ENCODE measurements at regions not wholly inside any gene's neighbourhood (a gene's known extent, or its start where the extent isn't known, plus 50 kb on each side); places are given as distances from the start of the nearest gene placed in this dataset.

DNA sequence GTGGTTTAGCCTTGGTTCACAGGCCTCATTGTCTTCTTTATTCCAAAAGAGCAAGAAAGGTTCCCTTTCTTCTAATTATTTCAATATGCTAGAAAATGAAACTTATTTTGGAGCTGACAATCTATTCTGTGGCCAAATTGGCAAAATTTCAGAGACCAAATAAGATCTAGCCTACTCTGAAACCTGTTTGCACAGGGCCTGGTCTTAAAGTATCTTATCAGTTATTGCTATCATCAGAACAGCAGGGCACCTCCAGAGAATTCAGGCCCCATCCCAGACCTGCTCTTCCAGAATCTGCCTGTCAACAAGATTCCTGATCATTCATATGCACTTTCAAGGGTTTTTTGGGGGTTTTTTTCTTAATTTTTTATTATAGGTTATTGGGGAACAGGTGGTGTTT, 198.7 kb downstream of the ANAPC1 start:
- H3K27me3 ChIP-seq (ENCODE audit: control insufficient read depth, insufficient read depth, low read length): no peaks in the 10 kb centered on the region
- H3K27ac ChIP-seq (ENCODE audit: low read depth in 2 of 2, low read length in 2 of 2): no peak overlapping the region

DNA sequence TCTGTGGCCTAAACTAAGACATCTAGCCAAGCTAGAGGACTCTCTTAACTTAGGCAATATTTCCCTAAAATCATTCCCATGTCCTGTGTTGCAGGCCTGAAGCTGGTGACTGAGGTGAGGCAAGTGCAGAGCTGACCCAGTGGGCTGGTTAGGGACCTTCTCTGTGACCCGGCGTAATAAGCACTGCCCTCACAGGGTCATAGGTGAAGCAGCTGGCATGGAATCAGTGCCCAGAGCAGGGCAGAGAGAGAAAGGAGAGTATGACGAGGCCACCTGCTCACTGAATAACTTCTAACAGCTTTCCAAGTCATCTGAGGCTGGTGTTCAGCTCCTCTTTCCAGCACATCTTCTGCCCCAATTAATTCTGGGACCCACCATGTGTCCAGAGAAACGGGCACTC, 197.0 kb downstream of the ANAPC1 start:
- intact Hi-C loops (cut with DNase I): no loop called here
- Histone ChIP-seq H3K9me3 (ENCODE audit: control insufficient read depth in 2 of 3, insufficient read depth in 1 of 3, low read length in 3 of 3) (no peaks in the 10 kb centered on the region), H3K27me3 (ENCODE audit: control insufficient read depth, insufficient read depth, low read length) (no peaks in the 10 kb centered on the region), H3K4me1 (ENCODE audit: control insufficient read depth in 2 of 3, insufficient read depth in 2 of 3, low read depth in 1 of 3, low read length in 3 of 3) (no peaks in the 10 kb centered on the region), H3K9ac (ENCODE audit: low read length in 3 of 3) (no peak overlapping the region), H3K27ac (ENCODE audit: low read depth in 2 of 2, low read length in 2 of 2) (no peak overlapping the region), H3K36me3 (ENCODE audit: control insufficient read depth in 2 of 3, insufficient read depth in 3 of 3, low read length in 3 of 3) (no peaks in the 10 kb centered on the region), H3K4me3 (ENCODE audit: low read length in 3 of 3) (no peak overlapping the region)
- DNase-seq (no peak), FAIRE-seq (no peak)
- TF ChIP-seq, protein P1, sequence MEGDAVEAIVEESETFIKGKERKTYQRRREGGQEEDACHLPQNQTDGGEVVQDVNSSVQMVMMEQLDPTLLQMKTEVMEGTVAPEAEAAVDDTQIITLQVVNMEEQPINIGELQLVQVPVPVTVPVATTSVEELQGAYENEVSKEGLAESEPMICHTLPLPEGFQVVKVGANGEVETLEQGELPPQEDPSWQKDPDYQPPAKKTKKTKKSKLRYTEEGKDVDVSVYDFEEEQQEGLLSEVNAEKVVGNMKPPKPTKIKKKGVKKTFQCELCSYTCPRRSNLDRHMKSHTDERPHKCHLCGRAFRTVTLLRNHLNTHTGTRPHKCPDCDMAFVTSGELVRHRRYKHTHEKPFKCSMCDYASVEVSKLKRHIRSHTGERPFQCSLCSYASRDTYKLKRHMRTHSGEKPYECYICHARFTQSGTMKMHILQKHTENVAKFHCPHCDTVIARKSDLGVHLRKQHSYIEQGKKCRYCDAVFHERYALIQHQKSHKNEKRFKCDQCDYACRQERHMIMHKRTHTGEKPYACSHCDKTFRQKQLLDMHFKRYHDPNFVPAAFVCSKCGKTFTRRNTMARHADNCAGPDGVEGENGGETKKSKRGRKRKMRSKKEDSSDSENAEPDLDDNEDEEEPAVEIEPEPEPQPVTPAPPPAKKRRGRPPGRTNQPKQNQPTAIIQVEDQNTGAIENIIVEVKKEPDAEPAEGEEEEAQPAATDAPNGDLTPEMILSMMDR (IDR thresholded peaks at IDR 0.05; ENCODE audit: borderline replicate concordance, extremely low read depth, insufficient read depth): no peak

More for the DNA sequence above, 198.7 kb downstream of the ANAPC1 start:
- no peak overlapping the region for H3K4me3 ChIP-seq (ENCODE audit: low read length in 3 of 3)
- no peaks in the 10 kb centered on the region for H3K9me3 ChIP-seq (ENCODE audit: control insufficient read depth in 2 of 3, insufficient read depth in 1 of 3, low read length in 3 of 3)
- no peak for DNase-seq
- no peaks in the 10 kb centered on the region for H3K4me1 ChIP-seq (ENCODE audit: control insufficient read depth in 2 of 3, insufficient read depth in 2 of 3, low read depth in 1 of 3, low read length in 3 of 3)
- no peak for FAIRE-seq
- intact Hi-C loops (cut with DNase I): no loop called here
- H3K36me3 ChIP-seq (ENCODE audit: control insufficient read depth in 2 of 3, insufficient read depth in 3 of 3, low read length in 3 of 3): no peaks in the 10 kb centered on the region
- TF ChIP-seq, protein P1 (IDR thresholded peaks at IDR 0.05; ENCODE audit: borderline replicate concordance, extremely low read depth, insufficient read depth): no peak
- H3K9ac ChIP-seq (ENCODE audit: low read length in 3 of 3): no peak overlapping the region

DNA sequence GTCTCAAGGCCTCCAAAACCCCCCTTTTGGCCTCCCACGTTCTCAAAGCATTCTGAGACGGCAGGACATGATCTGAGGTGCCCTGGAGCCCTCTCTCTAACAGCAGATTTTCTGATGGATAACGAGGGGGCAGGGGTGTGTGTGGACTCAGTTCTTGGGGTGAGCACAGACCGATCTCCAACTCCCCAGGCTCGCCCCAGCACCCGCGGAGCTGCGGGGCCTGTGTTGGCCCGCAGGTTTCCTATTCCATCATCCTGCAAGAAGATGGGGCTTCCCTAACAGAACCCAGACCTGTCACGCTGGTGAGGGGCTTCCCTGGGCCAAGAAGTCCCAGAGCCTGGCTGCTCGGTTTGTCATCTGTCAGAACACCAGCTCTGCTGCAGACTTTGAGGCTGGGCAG, 196.1 kb downstream of the ANAPC1 start:
- no peak overlapping the region for H3K9ac ChIP-seq (ENCODE audit: low read length in 3 of 3)
- H3K4me1 ChIP-seq (ENCODE audit: control insufficient read depth in 2 of 3, insufficient read depth in 2 of 3, low read depth in 1 of 3, low read length in 3 of 3): no peaks in the 10 kb centered on the region
- FAIRE-seq (no peak), DNase-seq (no peak)
- H3K27ac ChIP-seq (ENCODE audit: low read depth in 2 of 2, low read length in 2 of 2): no peak overlapping the region
- no peaks in the 10 kb centered on the region for H3K9me3 ChIP-seq (ENCODE audit: control insufficient read depth in 2 of 3, insufficient read depth in 1 of 3, low read length in 3 of 3)
- no peaks in the 10 kb centered on the region for H3K27me3 ChIP-seq (ENCODE audit: control insufficient read depth, insufficient read depth, low read length)
- no peak overlapping the region for H3K4me3 ChIP-seq (ENCODE audit: low read length in 3 of 3)
- no peaks in the 10 kb centered on the region for H3K36me3 ChIP-seq (ENCODE audit: control insufficient read depth in 2 of 3, insufficient read depth in 3 of 3, low read length in 3 of 3)
- intact Hi-C loops (cut with DNase I): no loop called here
- TF ChIP-seq, protein P1 (IDR thresholded peaks at IDR 0.05; ENCODE audit: borderline replicate concordance, extremely low read depth, insufficient read depth): no peak

DNA sequence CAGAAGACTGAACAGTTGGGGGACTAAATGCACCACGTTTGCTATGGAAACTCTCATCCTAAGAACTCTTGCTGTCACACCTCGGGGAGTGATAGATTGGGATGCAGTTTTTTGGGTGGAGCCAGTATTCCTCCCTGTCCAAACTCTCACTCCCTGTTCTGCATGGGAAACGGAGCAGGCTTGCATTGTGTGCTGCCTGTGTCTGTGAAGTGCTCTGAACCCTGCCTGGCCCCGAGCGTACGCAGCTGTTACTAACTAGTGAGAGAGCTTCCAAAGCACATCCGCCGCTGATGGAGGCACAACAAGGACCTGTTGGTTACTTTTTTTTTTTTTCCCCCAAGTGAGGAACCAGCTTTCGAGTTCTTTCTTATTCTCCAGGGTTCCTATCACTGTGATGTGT, 195.5 kb downstream of the ANAPC1 start:
- TF ChIP-seq, protein P1 (IDR thresholded peaks at IDR 0.05; ENCODE audit: borderline replicate concordance, extremely low read depth, insufficient read depth): no peak
- Histone ChIP-seq H3K9ac (ENCODE audit: low read length in 3 of 3) (no peak overlapping the region), H3K4me1 (ENCODE audit: control insufficient read depth in 2 of 3, insufficient read depth in 2 of 3, low read depth in 1 of 3, low read length in 3 of 3) (no peaks in the 10 kb centered on the region), H3K4me3 (ENCODE audit: low read length in 3 of 3) (no peak overlapping the region), H3K27ac (ENCODE audit: low read depth in 2 of 2, low read length in 2 of 2) (no peak overlapping the region), H3K9me3 (ENCODE audit: control insufficient read depth in 2 of 3, insufficient read depth in 1 of 3, low read length in 3 of 3) (no peaks in the 10 kb centered on the region), H3K36me3 (ENCODE audit: control insufficient read depth in 2 of 3, insufficient read depth in 3 of 3, low read length in 3 of 3) (no peaks in the 10 kb centered on the region), H3K27me3 (ENCODE audit: control insufficient read depth, insufficient read depth, low read length) (no peaks in the 10 kb centered on the region)
- peak in 1 of 5 donors; percentile 72 for DNase-seq
- no peak for FAIRE-seq
- intact Hi-C loops (cut with DNase I): no loop called here

All from kidney (tissue), 13 donors.